Upper lobe of left lung (tissue), 4 donors: ENCODE measurements at regions not wholly inside any gene's neighbourhood (a gene's known extent, or its start where the extent isn't known, plus 50 kb on each side); places are given as distances from the start of the nearest gene placed in this dataset.

Source experiments
- CTCF ChIP-seq, 6 experiments: fragments of 450-650 bp in 4 of 6; fragments of 200-600 bp in 2 of 6; sonication (generic) in 2 of 6; IDR thresholded peaks; one replicate each; pipeline ENCODE4 v1.5.1; 2016 to 2019; ENCODE audit warnings: antibody characterized with exemption in 6 of 6
- EP300 ChIP-seq, 4 donors: sonication (generic); formaldehyde crosslinking; IDR thresholded peaks; one replicate each; pipeline ENCODE4 v1.5.1; 2017; ENCODE audit warnings: antibody characterized with exemption in 4 of 4, control low read depth in 2 of 4
- POLR2A ChIP-seq, 4 donors: fragments of 450-650 bp; IDR thresholded peaks; one replicate each; pipeline ENCODE4 v1.5.1; 2016 to 2017; ENCODE audit warnings: antibody characterized with exemption in 4 of 4, mild to moderate bottlenecking in 2 of 4
- POLR2AphosphoS5 ChIP-seq, 2 donors: sonication (generic); formaldehyde crosslinking; IDR thresholded peaks; one replicate each; pipeline ENCODE4 v1.5.1; 2017; ENCODE audit warnings: antibody characterized with exemption in 2 of 2

- no peak for TF ChIP-seq CTCF (IDR thresholded peaks at IDR 0.05)
- TF ChIP-seq POLR2AphosphoS5 (IDR thresholded peaks at IDR 0.05): no peak
- TF ChIP-seq POLR2A (IDR thresholded peaks at IDR 0.05): no peak
- no peak for TF ChIP-seq EP300 (IDR thresholded peaks at IDR 0.05)
Measured at GRCh38 chr2:193333539-193333938, 1138.8 kb upstream of the TMEFF2 start.
